ENCODE measurements at regions not wholly inside any gene's neighbourhood (a gene's known extent, or its start where the extent isn't known, plus 50 kb on each side); places are given as distances from the start of the nearest gene placed in this dataset.
A peak's percentile ranks its signal among the peaks of the same experiment; 100 is the strongest.

DNA sequence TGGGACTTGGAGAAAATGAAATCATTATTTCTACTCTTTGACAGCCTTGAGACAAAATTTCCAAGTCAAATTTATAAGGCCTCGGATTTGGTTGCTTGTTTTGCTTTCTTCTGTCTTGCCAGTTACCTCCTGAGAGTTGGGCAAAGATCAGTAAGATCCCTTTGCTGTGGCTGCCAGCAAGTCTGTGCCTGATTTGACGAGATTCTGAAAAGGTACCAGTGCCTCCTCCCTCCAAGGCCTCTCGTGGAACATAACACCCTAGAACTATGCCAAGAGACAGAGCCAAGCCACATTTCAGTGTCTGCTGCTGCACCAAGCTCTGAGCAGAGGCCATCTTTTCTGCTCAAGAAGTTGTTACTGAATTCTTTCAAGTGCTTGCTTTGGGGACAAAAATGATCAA, 61.0 kb downstream of the GTPBP8 start:
- H3K27ac ChIP-seq, result peak overlapping the region; percentile 48 to 62

DNA sequence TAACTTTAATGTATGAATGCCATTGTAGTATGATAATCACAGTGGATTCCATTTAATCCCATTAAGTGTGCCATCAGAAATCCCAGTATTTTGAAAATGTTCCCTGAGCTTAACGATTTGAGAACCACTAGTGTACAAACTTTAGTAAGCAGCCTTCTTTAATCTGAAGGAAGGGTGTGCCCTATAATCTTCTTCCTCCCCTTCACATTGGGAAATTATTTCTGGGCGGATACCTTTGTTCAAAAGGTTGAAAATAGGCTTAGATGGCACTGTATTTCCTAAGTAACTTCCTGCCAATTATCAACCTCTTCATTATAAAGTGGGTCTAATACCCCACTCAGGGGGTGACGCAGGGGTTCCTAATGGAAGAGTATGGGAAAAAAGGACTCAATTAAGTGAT, 62.4 kb downstream of the GTPBP8 start:
- TF ChIP-seq POLR2A (IDR thresholded peaks at IDR 0.05), result no peak
- TF ChIP-seq POLR2AphosphoS5 (IDR thresholded peaks at IDR 0.05), result no peak
- TF ChIP-seq, protein P1, sequence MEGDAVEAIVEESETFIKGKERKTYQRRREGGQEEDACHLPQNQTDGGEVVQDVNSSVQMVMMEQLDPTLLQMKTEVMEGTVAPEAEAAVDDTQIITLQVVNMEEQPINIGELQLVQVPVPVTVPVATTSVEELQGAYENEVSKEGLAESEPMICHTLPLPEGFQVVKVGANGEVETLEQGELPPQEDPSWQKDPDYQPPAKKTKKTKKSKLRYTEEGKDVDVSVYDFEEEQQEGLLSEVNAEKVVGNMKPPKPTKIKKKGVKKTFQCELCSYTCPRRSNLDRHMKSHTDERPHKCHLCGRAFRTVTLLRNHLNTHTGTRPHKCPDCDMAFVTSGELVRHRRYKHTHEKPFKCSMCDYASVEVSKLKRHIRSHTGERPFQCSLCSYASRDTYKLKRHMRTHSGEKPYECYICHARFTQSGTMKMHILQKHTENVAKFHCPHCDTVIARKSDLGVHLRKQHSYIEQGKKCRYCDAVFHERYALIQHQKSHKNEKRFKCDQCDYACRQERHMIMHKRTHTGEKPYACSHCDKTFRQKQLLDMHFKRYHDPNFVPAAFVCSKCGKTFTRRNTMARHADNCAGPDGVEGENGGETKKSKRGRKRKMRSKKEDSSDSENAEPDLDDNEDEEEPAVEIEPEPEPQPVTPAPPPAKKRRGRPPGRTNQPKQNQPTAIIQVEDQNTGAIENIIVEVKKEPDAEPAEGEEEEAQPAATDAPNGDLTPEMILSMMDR (IDR thresholded peaks at IDR 0.05), result no peak
- 91% methylated on average over 3 of the region's 3 CpGs for WGBS
- no peak for DNase-seq (ENCODE audit: low spot score)
- Histone ChIP-seq H3K4me1 (replicated peaks) (no peaks in the 10 kb centered on the region), H3K36me3 (no peaks in the 10 kb centered on the region), H3K9me3 (no peaks in the 10 kb centered on the region), H3K27me3 (replicated peaks; ENCODE audit: insufficient read depth) (no peaks in the 10 kb centered on the region), H3K27ac (no peak overlapping the region), H3K4me3 (no peak overlapping the region)
- intact Hi-C loops (cut with DNase I), result loop anchor here (2.0 to 10.0 kb wide), 6 partner anchors 34 to 522 kb away; partner anchors contain the start of gene SPICE1

More for the DNA sequence above, 61.0 kb downstream of the GTPBP8 start:
- WGBS, result 22% methylated on average over 3 of the region's 3 CpGs
- no peaks in the 10 kb centered on the region for H3K36me3 ChIP-seq
- no peaks in the 10 kb centered on the region for H3K4me1 ChIP-seq (replicated peaks)
- no peaks in the 10 kb centered on the region for H3K9me3 ChIP-seq
- no peaks in the 10 kb centered on the region for H3K27me3 ChIP-seq (replicated peaks; ENCODE audit: insufficient read depth)
- peak; percentile 73 for DNase-seq (ENCODE audit: low spot score)
- intact Hi-C loops (cut with DNase I), result loop anchor here (2.0 to 10.0 kb wide), 6 partner anchors 36 to 523 kb away; partner anchors contain the start of gene SPICE1
- TF ChIP-seq POLR2A (IDR thresholded peaks at IDR 0.05) (no peak), POLR2AphosphoS5 (IDR thresholded peaks at IDR 0.05) (peak; percentile 40)
- TF ChIP-seq, protein P1 (IDR thresholded peaks at IDR 0.05), result no peak
- H3K4me3 ChIP-seq, result no peak overlapping the region

DNA sequence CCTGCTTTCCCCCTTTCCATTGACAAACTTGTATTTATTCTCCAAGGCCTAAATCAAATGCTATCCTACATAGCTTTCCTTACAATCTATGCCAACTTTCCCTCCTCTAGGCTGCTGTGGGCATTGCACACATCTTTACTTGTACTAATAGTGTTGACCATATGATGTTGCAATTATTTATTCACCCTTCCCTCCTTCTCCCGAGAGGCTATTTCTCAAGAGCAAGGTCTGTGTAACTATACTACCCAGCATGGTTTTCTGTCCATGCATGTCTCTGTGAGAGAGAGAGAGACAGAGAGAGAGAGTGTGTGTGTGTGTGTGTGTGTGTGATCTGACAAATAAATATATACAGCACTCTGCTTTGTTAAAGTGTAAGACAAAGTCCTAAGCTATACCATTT, 63.8 kb downstream of the GTPBP8 start:
- Histone ChIP-seq H3K27me3 (replicated peaks; ENCODE audit: insufficient read depth) (no peaks in the 10 kb centered on the region), H3K36me3 (no peaks in the 10 kb centered on the region), H3K4me1 (replicated peaks) (no peaks in the 10 kb centered on the region), H3K4me3 (no peak overlapping the region), H3K9me3 (no peaks in the 10 kb centered on the region), H3K27ac (no peak overlapping the region)
- 0% methylated on average over 1 of the region's 1 CpG for WGBS
- TF ChIP-seq, protein P1 (IDR thresholded peaks at IDR 0.05), result peak in 1 of 4 experiments; percentile 16
- TF ChIP-seq POLR2A (IDR thresholded peaks at IDR 0.05) (no peak), POLR2AphosphoS5 (IDR thresholded peaks at IDR 0.05) (peak; percentile 58)
- peak; percentile 5 for DNase-seq (ENCODE audit: low spot score)
- intact Hi-C loops (cut with DNase I), result loop anchor here (5.0 to 10.0 kb wide), 3 partner anchors 33 to 520 kb away; partner anchors contain the start of gene SPICE1

DNA sequence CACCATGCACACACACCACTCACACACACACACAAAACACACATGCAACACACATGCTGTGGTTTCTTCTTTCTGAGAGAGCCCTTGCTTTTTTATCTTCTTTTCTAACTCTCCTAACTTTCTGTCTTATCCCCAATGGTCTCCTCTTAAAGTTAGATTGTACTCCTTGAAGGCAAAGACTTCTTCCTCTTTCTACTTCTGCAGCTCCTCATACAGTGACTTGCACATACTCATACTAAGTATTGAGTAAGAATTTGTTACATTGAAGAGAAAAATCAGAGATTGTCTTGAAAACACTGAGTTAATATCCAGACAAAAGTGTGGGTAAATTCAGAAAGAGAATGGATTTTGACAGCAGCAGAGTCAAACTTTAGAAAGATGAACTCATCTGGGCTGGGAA, 64.4 kb downstream of the GTPBP8 start:
- no peaks in the 10 kb centered on the region for H3K36me3 ChIP-seq
- DNase-seq (ENCODE audit: low spot score), result no peak
- no peaks in the 10 kb centered on the region for H3K27me3 ChIP-seq (replicated peaks; ENCODE audit: insufficient read depth)
- intact Hi-C loops (cut with DNase I), result loop anchor here (10.0 kb wide), 2 partner anchors 460 to 520 kb away; partner anchors contain the start of gene SPICE1
- no peak overlapping the region for H3K4me3 ChIP-seq
- no peaks in the 10 kb centered on the region for H3K9me3 ChIP-seq
- H3K27ac ChIP-seq, result no peak overlapping the region
- TF ChIP-seq POLR2AphosphoS5 (IDR thresholded peaks at IDR 0.05), result no peak
- no peak for TF ChIP-seq POLR2A (IDR thresholded peaks at IDR 0.05)
- TF ChIP-seq, protein P1 (IDR thresholded peaks at IDR 0.05), result no peak
- H3K4me1 ChIP-seq (replicated peaks), result no peaks in the 10 kb centered on the region

DNA sequence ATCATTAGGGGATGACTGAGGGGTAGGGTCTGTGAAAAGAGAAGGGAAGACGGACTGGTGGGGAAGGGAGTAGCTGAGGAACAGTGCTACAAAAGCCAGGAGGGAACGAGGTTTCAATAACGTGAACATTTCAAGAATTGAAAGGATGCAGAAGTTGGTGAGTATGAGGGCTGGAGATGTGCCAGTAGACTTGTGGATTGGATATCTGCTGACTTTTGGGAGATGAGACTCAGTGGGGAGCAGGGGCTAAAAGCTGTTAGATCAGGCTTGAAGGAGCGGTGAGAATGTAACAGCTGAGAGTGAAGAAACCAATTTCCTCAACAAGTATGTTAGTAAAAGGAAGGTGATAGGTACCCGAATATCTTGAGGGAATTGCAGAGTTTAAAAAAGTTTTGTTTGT, 65.2 kb downstream of the GTPBP8 start:
- 82% methylated on average over 5 of the region's 5 CpGs for WGBS

More for the DNA sequence above, 65.2 kb downstream of the GTPBP8 start:
- TF ChIP-seq POLR2A (IDR thresholded peaks at IDR 0.05), result no peak
- Histone ChIP-seq H3K27me3 (replicated peaks; ENCODE audit: insufficient read depth) (no peaks in the 10 kb centered on the region), H3K36me3 (no peaks in the 10 kb centered on the region), H3K9me3 (no peaks in the 10 kb centered on the region), H3K27ac (no peak overlapping the region), H3K4me1 (replicated peaks) (no peaks in the 10 kb centered on the region), H3K4me3 (no peak overlapping the region)
- DNase-seq (ENCODE audit: low spot score), result no peak
- intact Hi-C loops (cut with DNase I), result loop anchor here (10.0 kb wide), 2 partner anchors 459 to 519 kb away; partner anchors contain the start of gene SPICE1
